GM23338 (cell line): ENCODE measurements at regions not wholly inside any gene's neighbourhood (a gene's known extent, or its start where the extent isn't known, plus 50 kb on each side); places are given as distances from the start of the nearest gene placed in this dataset.

ENCODE experiments used
- ATAC-seq: fragments of 200-7000 bp; cut with Tn5 transposase; 3 replicates; pipeline ENCODE4 v1.9.1; 2020
- DNase-seq: peaks from one replicate; pipeline ENCODE4 v3.0.0-alpha.2; 2015; ENCODE audit warnings: low spot score
- H2AFZ ChIP-seq: fragments of 200-600 bp; sonication (generic); 2 replicates; pipeline ENCODE4 v1.8.0; 2016; ENCODE audit warnings: antibody characterized with exemption, mild to moderate bottlenecking, moderate library complexity
- H3F3A ChIP-seq: fragments of 200-600 bp; sonication (generic); replicated peaks from 2 replicates; pipeline ENCODE4 v1.8.0; 2017; ENCODE audit warnings: antibody characterized with exemption, mixed run types, low read depth
- H3K27ac ChIP-seq: fragments of 200-600 bp; sonication (generic); 2 replicates; pipeline ENCODE4 v1.6.1; 2016; ENCODE audit warnings: low read depth
- H3K27me3 ChIP-seq: fragments of 200-600 bp; sonication (generic); 2 replicates; pipeline ENCODE4 v1.8.0; 2016; ENCODE audit warnings: mild to moderate bottlenecking, mixed run types, moderate library complexity; ENCODE audit not compliant: insufficient read depth
- H3K36me3 ChIP-seq: fragments of 200-600 bp; sonication (generic); 2 replicates; pipeline ENCODE4 v1.8.0; 2016; ENCODE audit warnings: mild to moderate bottlenecking; ENCODE audit not compliant: insufficient read depth
- H3K4me1 ChIP-seq: fragments of 200-600 bp; sonication (generic); 2 replicates; pipeline ENCODE4 v1.8.0; 2016; ENCODE audit warnings: mild to moderate bottlenecking, moderate library complexity; ENCODE audit not compliant: insufficient read depth
- H3K4me2 ChIP-seq: fragments of 200-600 bp; sonication (generic); 2 replicates; pipeline ENCODE4 v1.7.1; 2017; ENCODE audit warnings: mixed run types
- H3K4me3 ChIP-seq: fragments of 200-600 bp; sonication (generic); 2 replicates; pipeline ENCODE4 v1.6.1; 2016; ENCODE audit warnings: mixed run types
- H3K79me2 ChIP-seq: fragments of 200-600 bp; sonication (generic); replicated peaks from 2 replicates; pipeline ENCODE4 v1.8.0; 2017; ENCODE audit warnings: mild to moderate bottlenecking; ENCODE audit not compliant: insufficient read depth
- H3K9me2 ChIP-seq: fragments of 200-600 bp; sonication (generic); 2 replicates; pipeline ENCODE4 v1.8.0; 2017; ENCODE audit not compliant: insufficient read depth
- H4K20me1 ChIP-seq: fragments of 200-600 bp; sonication (generic); replicated peaks from 2 replicates; pipeline ENCODE4 v1.8.0; 2017; ENCODE audit warnings: mild to moderate bottlenecking; ENCODE audit not compliant: insufficient read depth
- H3K27ac Mint-ChIP-seq: 2 replicates; pipeline ENCODE4 v1.8.0; 2020; ENCODE audit warnings: inconsistent platforms, mild to moderate bottlenecking, moderate library complexity, mixed read lengths
- H3K27me3 Mint-ChIP-seq: 3 replicates; pipeline ENCODE4 v1.8.0; 2022; ENCODE audit warnings: low read depth, mild to moderate bottlenecking, moderate library complexity, mixed read lengths, inconsistent platforms; ENCODE audit not compliant: insufficient read depth, poor library complexity
- H3K36me3 Mint-ChIP-seq: 3 replicates; pipeline ENCODE4 v1.8.0; 2021; ENCODE audit warnings: low read depth, mild to moderate bottlenecking, inconsistent platforms, moderate library complexity, mixed read lengths
- H3K4me1 Mint-ChIP-seq: 3 replicates; pipeline ENCODE4 v1.8.0; 2020; ENCODE audit warnings: mild to moderate bottlenecking, inconsistent platforms, mixed read lengths
- H3K4me3 Mint-ChIP-seq: 3 replicates; pipeline ENCODE4 v1.8.0; 2021; ENCODE audit warnings: moderate library complexity, mild to moderate bottlenecking, inconsistent platforms, mixed read lengths
- H3K9me3 Mint-ChIP-seq: 3 replicates; pipeline ENCODE4 v1.8.0; 2020; ENCODE audit warnings: moderate library complexity, mild to moderate bottlenecking, inconsistent platforms, mixed read lengths
- CREB1 ChIP-seq: fragments of 250-450 bp; sonication (Bioruptor Pico); IDR thresholded peaks from 2 replicates; pipeline ENCODE4 v1.5.0; 2020; ENCODE audit warnings: low read depth, mild to moderate bottlenecking, moderate library complexity
- EZH2 ChIP-seq: fragments of 200-600 bp; sonication (generic); IDR thresholded peaks from one replicate; pipeline ENCODE4 v1.8.0; 2017; ENCODE audit warnings: antibody characterized with exemption, mild to moderate bottlenecking, low read depth; ENCODE audit not compliant: unreplicated experiment
- EZH2phosphoT487 ChIP-seq: fragments of 200-600 bp; sonication (generic); IDR thresholded peaks from one replicate; pipeline ENCODE4 v1.8.1; 2018; ENCODE audit warnings: antibody characterized with exemption; ENCODE audit not compliant: unreplicated experiment
- JUNB ChIP-seq: IDR thresholded peaks from one replicate; pipeline ENCODE4 v1.6.1; 2016; ENCODE audit warnings: antibody characterized with exemption; ENCODE audit not compliant: unreplicated experiment
- NANOG ChIP-seq: IDR thresholded peaks from 2 replicates; pipeline ENCODE4 v1.6.1; 2016; ENCODE audit warnings: antibody characterized with exemption, borderline replicate concordance
- POLR2AphosphoS5 ChIP-seq: IDR thresholded peaks from 2 replicates; pipeline ENCODE4 v1.6.1; 2016; ENCODE audit warnings: antibody characterized with exemption, low read depth
- STAT1 ChIP-seq: IDR thresholded peaks from one replicate; pipeline ENCODE4 v1.6.1; 2016; ENCODE audit warnings: antibody characterized with exemption; ENCODE audit not compliant: unreplicated experiment
- ZNF114 ChIP-seq: fragments of 250-450 bp; sonication (Bioruptor Pico); IDR thresholded peaks from 2 replicates; pipeline ENCODE4 v1.5.0; 2020; ENCODE audit warnings: mild to moderate bottlenecking, moderate library complexity
- ZNF331 ChIP-seq: fragments of 250-450 bp; sonication (Bioruptor Pico); IDR thresholded peaks from 2 replicates; pipeline ENCODE4 v1.5.0; 2020; ENCODE audit warnings: low read depth, mild to moderate bottlenecking, moderate library complexity
- TF ChIP-seq, protein P1 (sequence below): IDR thresholded peaks from 2 replicates; pipeline ENCODE4 v1.6.1; 2016; ENCODE audit warnings: antibody characterized with exemption
- TF ChIP-seq, protein P2 (sequence below): fragments of 250-450 bp; sonication (Bioruptor Pico); IDR thresholded peaks from 2 replicates; pipeline ENCODE4 v1.5.0; 2020; ENCODE audit warnings: mild to moderate bottlenecking, moderate library complexity
- TF ChIP-seq, protein P3 (sequence below), 2 experiments: fragments of 200-600 bp in 1 of 2; sonication (generic) in 1 of 2; conservative IDR thresholded peaks; 2 replicates each; pipeline versions ENCODE4 v1.5.1 to v1.6.1; 2016 to 2017; ENCODE audit warnings: antibody characterized with exemption in 2 of 2, low read depth in 2 of 2, mild to moderate bottlenecking in 2 of 2, moderate library complexity in 1 of 2
- TF ChIP-seq, protein P4 (sequence below): IDR thresholded peaks from one replicate; pipeline ENCODE4 v1.6.1; 2018; ENCODE audit warnings: antibody characterized with exemption; ENCODE audit not compliant: unreplicated experiment

DNA sequence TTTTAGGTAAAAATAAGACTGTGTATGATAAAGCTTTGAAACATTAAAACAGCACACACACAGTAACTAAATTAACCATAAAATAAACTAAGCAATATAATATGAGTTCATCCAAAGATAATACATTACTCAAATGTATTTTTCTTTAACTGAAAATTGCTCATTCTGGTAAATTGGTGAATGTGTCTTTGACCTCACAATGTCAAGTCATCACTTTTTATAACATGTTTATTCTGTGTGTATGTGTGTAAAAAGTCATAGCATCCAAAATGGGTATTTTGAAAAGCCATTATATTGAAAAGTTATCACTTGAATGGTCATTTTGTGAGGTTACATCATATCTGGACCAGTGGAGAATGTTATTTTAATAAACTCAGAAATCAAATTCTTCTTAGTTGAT lies 724.6 kb downstream of the ADGRL2 start:
- H3K4me1 Mint-ChIP-seq, result no peaks in the 10 kb centered on the region
- no peaks in the 10 kb centered on the region for H4K20me1 ChIP-seq
- H3K27ac ChIP-seq, result no peak overlapping the region
- no peaks in the 10 kb centered on the region for H3K79me2 ChIP-seq
- no peaks in the 10 kb centered on the region for H3K36me3 ChIP-seq
- no peaks in the 10 kb centered on the region for H3K4me1 ChIP-seq
- H3K27me3 ChIP-seq, result no peaks in the 10 kb centered on the region
- ATAC-seq (no peak), DNase-seq (no peak)
- H3K27ac Mint-ChIP-seq, result no peak overlapping the region
- no peaks in the 10 kb centered on the region for H3K9me2 ChIP-seq
- no peaks in the 10 kb centered on the region for H3F3A ChIP-seq
- no peaks in the 10 kb centered on the region for H3K36me3 Mint-ChIP-seq
- no peak for TF ChIP-seq ZNF331 (CRISPR knock-in tag)
- TF ChIP-seq STAT1, result no peak
- no peak for TF ChIP-seq JUNB
- TF ChIP-seq, protein P1, sequence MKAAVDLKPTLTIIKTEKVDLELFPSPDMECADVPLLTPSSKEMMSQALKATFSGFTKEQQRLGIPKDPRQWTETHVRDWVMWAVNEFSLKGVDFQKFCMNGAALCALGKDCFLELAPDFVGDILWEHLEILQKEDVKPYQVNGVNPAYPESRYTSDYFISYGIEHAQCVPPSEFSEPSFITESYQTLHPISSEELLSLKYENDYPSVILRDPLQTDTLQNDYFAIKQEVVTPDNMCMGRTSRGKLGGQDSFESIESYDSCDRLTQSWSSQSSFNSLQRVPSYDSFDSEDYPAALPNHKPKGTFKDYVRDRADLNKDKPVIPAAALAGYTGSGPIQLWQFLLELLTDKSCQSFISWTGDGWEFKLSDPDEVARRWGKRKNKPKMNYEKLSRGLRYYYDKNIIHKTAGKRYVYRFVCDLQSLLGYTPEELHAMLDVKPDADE, result no peak
- no peak for TF ChIP-seq NANOG
- TF ChIP-seq, protein P2, sequence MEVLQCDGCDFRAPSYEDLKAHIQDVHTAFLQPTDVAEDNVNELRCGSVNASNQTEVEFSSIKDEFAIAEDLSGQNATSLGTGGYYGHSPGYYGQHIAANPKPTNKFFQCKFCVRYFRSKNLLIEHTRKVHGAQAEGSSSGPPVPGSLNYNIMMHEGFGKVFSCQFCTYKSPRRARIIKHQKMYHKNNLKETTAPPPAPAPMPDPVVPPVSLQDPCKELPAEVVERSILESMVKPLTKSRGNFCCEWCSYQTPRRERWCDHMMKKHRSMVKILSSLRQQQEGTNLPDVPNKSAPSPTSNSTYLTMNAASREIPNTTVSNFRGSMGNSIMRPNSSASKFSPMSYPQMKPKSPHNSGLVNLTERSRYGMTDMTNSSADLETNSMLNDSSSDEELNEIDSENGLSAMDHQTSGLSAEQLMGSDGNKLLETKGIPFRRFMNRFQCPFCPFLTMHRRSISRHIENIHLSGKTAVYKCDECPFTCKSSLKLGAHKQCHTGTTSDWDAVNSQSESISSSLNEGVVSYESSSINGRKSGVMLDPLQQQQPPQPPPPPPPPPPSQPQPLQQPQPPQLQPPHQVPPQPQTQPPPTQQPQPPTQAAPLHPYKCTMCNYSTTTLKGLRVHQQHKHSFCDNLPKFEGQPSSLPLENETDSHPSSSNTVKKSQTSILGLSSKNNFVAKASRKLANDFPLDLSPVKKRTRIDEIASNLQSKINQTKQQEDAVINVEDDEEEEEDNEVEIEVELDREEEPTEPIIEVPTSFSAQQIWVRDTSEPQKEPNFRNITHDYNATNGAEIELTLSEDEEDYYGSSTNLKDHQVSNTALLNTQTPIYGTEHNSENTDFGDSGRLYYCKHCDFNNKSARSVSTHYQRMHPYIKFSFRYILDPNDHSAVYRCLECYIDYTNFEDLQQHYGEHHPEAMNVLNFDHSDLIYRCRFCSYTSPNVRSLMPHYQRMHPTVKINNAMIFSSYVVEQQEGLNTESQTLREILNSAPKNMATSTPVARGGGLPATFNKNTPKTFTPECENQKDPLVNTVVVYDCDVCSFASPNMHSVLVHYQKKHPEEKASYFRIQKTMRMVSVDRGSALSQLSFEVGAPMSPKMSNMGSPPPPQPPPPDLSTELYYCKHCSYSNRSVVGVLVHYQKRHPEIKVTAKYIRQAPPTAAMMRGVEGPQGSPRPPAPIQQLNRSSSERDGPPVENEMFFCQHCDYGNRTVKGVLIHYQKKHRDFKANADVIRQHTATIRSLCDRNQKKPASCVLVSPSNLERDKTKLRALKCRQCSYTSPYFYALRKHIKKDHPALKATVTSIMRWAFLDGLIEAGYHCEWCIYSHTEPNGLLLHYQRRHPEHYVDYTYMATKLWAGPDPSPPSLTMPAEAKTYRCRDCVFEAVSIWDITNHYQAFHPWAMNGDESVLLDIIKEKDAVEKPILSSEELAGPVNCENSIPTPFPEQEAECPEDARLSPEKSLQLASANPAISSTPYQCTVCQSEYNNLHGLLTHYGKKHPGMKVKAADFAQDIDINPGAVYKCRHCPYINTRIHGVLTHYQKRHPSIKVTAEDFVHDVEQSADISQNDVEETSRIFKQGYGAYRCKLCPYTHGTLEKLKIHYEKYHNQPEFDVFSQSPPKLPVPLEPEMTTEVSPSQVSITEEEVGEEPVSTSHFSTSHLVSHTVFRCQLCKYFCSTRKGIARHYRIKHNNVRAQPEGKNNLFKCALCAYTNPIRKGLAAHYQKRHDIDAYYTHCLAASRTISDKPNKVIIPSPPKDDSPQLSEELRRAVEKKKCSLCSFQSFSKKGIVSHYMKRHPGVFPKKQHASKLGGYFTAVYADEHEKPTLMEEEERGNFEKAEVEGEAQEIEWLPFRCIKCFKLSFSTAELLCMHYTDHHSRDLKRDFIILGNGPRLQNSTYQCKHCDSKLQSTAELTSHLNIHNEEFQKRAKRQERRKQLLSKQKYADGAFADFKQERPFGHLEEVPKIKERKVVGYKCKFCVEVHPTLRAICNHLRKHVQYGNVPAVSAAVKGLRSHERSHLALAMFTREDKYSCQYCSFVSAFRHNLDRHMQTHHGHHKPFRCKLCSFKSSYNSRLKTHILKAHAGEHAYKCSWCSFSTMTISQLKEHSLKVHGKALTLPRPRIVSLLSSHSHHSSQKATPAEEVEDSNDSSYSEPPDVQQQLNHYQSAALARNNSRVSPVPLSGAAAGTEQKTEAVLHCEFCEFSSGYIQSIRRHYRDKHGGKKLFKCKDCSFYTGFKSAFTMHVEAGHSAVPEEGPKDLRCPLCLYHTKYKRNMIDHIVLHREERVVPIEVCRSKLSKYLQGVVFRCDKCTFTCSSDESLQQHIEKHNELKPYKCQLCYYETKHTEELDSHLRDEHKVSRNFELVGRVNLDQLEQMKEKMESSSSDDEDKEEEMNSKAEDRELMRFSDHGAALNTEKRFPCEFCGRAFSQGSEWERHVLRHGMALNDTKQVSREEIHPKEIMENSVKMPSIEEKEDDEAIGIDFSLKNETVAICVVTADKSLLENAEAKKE, result no peak
- no peak for TF ChIP-seq ZNF114
- TF ChIP-seq, protein P3, sequence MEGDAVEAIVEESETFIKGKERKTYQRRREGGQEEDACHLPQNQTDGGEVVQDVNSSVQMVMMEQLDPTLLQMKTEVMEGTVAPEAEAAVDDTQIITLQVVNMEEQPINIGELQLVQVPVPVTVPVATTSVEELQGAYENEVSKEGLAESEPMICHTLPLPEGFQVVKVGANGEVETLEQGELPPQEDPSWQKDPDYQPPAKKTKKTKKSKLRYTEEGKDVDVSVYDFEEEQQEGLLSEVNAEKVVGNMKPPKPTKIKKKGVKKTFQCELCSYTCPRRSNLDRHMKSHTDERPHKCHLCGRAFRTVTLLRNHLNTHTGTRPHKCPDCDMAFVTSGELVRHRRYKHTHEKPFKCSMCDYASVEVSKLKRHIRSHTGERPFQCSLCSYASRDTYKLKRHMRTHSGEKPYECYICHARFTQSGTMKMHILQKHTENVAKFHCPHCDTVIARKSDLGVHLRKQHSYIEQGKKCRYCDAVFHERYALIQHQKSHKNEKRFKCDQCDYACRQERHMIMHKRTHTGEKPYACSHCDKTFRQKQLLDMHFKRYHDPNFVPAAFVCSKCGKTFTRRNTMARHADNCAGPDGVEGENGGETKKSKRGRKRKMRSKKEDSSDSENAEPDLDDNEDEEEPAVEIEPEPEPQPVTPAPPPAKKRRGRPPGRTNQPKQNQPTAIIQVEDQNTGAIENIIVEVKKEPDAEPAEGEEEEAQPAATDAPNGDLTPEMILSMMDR (conservative IDR thresholded peaks at IDR 0.05; ENCODE audit: low read depth in 2 of 2), result no peak
- TF ChIP-seq, protein P4, sequence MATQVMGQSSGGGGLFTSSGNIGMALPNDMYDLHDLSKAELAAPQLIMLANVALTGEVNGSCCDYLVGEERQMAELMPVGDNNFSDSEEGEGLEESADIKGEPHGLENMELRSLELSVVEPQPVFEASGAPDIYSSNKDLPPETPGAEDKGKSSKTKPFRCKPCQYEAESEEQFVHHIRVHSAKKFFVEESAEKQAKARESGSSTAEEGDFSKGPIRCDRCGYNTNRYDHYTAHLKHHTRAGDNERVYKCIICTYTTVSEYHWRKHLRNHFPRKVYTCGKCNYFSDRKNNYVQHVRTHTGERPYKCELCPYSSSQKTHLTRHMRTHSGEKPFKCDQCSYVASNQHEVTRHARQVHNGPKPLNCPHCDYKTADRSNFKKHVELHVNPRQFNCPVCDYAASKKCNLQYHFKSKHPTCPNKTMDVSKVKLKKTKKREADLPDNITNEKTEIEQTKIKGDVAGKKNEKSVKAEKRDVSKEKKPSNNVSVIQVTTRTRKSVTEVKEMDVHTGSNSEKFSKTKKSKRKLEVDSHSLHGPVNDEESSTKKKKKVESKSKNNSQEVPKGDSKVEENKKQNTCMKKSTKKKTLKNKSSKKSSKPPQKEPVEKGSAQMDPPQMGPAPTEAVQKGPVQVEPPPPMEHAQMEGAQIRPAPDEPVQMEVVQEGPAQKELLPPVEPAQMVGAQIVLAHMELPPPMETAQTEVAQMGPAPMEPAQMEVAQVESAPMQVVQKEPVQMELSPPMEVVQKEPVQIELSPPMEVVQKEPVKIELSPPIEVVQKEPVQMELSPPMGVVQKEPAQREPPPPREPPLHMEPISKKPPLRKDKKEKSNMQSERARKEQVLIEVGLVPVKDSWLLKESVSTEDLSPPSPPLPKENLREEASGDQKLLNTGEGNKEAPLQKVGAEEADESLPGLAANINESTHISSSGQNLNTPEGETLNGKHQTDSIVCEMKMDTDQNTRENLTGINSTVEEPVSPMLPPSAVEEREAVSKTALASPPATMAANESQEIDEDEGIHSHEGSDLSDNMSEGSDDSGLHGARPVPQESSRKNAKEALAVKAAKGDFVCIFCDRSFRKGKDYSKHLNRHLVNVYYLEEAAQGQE, result no peak
- TF ChIP-seq CREB1 (CRISPR knock-in tag), result no peak
- TF ChIP-seq EZH2, result no peak
- TF ChIP-seq EZH2phosphoT487, result no peak
- TF ChIP-seq POLR2AphosphoS5, result no peak
- H3K4me2 ChIP-seq, result no peak overlapping the region
- H2AFZ ChIP-seq, result no peak overlapping the region
- H3K27me3 Mint-ChIP-seq, result no peaks in the 10 kb centered on the region
- peaks cover 7% of the 10 kb centered on the region; the same call in 2 of the 3 replicates for H3K9me3 Mint-ChIP-seq
- no peak overlapping the region for H3K4me3 Mint-ChIP-seq
- H3K4me3 ChIP-seq, result no peak overlapping the region
